HS-27A (cell line): ENCODE measurements at regions not wholly inside any gene's neighbourhood (a gene's known extent, or its start where the extent isn't known, plus 50 kb on each side); places are given as distances from the start of the nearest gene placed in this dataset.
"Not testable (repeated sequence)": the region's sequence is repeated elsewhere in the genome, so short reads cannot be mapped to it uniquely, and the experiment has no call there.

Experiments
- DNase-seq: peaks from one replicate; pipeline ENCODE4 v3.0.0-alpha.2; 2012; ENCODE audit warnings: low read depth, missing footprints

DNA sequence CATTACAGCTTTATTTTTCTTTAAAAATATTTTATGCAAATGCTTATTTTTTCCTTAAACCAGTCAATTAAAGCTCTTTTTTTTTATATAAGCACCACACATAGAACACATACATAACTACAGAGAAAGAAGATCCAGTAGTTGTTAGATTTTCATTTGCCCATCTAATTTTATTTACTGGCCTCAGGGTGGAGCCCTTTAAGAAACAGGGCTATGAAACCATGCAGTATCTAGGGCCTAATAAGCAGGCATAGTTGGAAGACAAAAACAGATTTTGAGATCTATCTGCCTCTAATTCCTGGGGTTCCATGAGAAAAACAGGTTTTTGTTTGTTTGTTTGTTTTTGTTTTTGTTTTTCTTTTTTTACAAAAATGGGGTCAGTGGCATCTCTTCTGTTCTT is 120.6 kb downstream of the BCHE start:
- DNase-seq, result no peak

DNA sequence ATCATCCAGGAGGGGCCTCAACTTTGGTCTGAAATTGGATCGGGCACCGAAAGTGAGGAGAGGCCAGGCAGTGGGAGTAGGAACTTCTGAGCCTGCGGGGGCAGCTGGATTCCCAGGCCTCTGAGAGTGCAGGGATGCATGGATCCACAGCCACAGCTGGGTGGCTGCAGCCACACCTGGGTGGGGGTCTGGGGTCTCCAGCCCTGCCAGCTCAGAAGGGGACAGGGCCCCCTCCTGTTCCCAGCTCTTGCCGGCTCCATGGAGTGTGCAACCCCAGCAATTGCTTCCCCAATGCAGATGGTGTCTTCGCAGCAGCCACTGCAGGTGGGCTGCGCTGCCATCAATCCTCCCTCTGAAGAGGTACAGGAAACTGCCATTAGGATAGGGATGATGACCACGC is 123.7 kb downstream of the BCHE start:
- DNase-seq, result no peak

DNA sequence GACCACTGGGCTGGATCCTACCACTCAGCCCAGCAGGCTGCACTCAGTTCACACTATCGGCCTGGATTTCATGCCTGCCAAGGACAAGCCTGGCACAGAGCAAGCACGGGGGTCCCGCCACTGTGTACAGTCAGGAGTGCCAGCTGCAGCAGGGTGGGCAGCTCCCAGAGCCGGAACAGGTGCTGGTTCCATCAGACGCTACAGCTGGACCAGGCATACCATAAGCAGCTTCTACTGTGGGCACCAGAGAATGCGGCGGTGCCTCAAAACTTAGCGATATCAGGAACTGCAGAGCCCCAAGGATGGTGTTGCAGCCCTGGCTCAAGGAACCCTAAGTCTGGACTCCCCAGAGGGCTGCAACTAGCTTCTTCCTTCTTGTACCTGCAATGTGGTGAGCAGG is 124.8 kb downstream of the BCHE start:
- DNase-seq, result no peak

DNA sequence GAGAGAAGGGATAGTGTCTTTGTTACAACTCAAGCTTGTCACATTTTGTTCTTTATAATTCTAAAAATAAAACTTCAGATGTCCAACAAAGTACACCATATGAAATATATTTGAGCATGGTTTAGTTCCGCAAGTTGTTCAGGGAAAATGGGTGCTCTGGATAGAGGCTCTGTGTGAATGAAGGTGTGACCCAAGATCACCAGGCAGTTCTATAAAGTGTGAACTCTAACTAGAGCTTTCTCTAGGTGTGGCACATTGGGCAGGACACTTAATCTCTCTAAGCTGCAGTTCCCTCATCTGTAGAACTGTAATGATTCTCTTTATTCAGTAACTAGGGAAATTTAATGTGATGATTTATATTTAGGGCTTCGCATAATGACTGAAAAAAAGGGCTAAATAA is 139.3 kb downstream of the BCHE start:
- no peak for DNase-seq

DNA sequence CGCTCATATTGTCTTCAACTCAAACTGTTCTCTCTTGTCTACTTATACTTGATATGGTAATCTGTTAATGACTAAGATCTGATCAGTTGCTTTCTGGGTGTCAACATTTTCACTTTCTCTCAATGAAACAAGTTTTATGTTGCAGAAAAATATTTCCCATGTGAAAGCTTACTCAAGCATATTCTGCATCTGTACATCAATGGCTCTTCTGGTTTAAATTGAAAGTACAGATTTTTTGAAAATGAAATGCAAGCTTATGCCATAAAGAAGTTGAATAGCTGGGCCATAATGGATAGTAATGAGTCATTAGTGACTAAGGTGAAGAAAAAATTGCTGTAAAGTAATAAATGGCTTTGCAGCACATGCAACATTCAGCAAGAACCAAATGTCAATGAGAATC is 140.7 kb downstream of the BCHE start:
- no peak for DNase-seq

DNA sequence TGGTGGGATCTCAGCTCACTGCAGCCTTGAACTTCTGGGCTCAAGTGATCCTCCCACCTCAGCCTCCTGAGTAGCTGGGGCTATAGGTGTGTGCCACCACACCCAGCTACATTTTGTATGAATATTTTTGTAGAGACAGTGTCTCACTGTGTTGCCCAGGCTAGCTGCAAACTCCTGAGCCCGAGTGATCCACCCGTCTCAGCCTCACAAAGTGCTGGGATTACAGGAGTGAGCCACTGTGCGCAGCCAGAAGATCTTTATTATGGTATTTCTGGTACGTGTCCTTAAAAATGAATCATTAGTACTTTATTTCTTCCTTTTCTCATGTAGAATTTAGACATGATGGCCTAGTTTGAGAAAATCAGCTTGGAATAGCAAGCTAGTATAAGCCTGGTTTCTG is 153.3 kb downstream of the BCHE start:
- DNase-seq, result no peak

DNA sequence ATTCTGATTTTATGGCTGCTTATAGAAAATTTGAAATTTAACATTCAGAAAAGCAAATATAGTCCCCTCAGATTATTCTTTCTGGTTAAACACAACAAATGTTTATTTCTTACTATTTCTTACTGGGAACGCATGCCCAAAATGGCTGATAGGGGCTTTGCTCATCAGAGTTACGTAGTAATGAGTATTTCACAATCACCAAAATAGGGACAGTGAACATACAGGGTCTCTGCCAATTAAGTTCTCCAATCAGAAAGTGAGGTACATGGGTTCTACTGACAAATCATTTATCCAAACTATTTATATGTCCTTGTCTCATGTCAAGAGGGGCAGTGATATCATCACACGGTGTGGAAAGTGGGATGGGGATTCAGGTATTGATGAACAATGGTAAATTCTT is 154.5 kb downstream of the BCHE start:
- no peak for DNase-seq

DNA sequence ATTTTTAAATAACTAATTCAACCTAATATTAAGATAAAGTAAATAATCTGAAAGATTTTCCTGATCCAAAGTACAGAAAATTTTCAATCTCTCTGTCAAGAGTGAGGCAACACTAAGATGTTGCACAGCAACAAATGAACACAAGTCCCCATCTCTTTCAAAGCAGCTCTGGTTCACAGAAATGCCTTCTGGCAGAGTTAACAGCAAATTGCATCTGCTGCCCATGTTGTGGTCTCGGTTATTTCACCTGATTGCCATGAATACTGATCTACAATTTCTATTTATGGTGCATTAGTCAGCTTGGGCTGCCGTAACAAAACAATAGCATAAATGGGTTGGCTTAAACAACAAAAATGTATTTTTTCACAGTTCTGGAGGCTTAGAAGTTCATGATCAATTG is 167.3 kb downstream of the BCHE start:
- DNase-seq, result no peak

DNA sequence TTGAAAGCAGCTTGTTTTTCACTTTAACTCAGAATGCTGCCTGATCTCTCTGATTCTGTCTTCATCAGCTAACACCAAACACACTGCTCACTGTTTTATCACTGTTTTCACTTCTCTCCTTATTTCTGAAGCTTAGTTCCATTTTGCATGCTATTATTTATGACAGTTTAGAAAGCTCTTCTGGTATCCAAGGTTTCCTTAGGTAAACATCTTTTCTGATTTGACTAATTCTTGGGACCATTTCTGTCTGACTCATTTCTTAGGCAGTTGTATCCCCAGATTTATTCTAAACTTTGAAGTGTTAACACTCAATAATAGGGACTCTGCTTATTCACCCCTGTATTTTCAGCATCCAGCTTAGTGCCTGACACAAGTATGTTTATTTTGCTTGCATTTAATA is 167.7 kb downstream of the BCHE start:
- no peak for DNase-seq

DNA sequence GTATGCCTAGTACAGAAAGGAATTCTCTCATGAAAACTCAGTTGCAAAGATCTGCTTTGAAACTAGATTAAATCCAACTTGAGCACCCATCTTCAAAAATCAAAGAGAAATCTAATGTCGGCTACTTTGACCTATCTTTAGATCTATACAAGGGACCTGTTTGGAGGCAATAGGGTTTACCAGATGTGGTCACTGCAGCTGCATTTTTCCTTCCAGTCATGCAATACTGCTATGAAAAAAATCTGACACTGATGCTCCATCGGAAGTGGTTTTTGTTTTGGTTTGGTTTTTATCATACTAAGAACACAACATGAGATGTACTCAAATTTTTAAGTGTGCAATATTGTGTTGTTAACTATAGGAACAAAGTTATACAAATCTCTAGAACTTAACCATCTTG is 169.5 kb downstream of the BCHE start:
- no peak for DNase-seq

DNA sequence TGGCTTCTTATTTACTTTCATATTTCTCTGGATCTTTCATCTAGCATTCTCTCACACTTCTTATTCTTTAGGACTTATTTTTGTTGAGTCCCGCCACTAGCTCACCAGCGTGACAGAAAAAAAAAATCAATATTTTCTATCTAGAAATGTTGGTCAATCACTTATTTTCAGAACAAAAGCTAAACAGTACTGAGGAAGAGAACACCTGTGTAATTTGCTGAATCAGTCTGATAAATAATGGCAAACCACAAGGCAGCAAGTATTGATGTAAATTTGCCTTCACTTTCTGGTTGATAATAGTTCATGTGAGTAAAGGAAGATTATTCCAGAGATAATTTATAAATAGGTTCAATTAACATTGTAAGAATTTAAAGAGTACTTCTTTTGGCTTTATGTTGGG is 179.2 kb downstream of the BCHE start:
- no peak for DNase-seq

DNA sequence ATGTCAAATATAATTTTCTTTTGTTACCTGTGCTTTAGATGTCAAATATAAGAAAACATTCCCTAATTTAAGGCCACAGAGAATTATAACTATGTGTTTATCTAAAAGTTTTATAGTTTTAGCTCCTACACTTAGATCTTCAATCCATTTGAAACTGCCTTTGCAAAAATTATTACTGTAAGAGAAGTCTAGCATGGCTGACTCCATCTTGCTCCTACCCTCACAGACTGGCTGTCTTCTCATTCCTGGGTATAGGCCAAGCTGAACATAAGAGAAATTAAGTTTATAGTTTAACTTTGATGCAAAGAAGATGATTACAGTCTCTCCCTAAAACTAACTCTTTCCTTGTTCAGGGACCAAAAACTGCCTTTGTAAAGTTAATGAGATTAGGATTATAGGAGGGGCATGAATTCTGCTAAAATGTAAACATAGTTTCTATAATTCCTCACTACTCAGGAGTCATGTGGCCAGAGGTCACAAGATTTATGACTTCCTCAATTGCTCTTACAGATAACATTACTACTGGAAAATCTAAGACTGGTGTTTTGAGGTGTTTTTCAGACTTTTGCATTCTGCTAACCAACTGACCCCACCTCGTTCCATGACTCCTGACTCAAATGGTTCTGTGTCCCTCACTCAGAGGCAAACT is 184.0 kb downstream of the BCHE start:
- DNase-seq, result no peak

DNA sequence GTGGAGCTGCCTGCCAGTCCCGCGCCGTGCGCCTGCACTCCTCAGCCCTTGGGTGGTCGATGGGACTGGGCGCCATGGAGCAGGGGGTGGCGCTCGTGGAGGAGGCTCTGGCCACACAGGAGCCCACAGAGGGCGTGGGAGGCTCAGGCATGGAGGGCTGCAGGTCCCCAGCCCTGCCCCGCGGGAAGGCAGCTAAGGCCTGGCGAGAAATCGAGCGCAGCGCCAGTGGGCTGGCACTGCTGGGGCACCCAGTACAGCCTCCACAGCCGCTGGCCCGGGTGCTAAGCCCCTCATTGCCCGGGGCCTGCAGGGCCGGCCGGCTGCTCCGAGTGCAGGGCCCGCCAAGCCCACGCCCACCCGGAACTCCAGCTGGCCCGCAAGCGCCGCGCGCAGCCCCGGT is 187.9 kb downstream of the BCHE start:
- DNase-seq, result not testable (repeated sequence)

DNA sequence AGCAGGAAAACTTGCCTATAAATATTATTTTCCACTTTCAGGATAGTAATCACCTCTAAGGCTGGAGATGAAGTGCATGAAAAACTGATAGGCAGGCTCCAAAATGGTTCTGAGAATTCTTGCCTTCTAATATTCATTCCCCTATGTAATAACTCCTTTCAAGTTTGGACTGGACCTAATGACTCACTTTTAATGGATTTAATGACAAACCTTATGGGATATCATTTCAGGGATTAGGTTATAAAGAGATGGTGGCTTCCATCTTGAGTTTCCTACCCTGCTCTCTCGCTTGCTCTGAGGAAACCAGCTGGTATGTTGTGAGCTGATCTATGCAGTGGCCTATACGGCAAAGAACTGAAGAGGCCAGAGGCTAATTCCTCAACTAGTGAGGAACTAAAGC is 192.0 kb downstream of the BCHE start:
- DNase-seq, result no peak

DNA sequence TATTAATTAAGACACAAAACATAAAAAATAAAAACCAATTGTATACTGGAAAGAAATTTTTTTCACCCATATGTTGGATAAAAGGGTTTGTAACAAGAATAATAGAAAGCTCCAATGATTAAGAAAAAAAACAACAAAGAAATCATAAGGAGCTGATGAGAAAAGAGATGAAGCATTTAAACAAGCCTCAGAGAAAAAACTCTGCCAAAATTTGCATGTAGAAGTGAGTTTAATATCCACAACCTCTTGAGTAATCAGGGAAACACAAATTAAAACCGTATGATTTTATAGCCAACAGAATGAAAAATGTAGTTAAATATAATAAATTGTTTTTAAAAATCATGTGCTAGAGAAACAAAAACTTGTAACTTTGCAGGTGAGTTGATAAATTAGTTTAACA is 192.9 kb downstream of the BCHE start:
- DNase-seq, result no peak

DNA sequence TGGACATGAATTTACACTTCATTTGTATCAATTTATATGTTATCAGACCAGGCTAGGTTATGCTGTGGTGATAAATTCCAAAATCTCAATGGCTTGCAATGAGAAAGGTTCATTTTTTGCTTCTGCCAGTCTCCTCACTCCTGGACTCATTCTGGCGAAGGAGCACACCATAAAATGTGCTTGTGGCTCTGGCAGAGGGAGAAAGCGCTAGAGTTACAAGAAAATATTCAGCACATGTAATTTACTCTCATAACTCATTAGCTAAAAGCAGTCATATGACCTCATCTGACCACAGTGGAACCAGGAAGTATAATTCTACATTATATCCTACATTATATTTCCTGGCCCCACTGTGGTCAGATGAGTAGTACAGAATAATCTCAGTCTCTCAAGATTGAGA is 193.8 kb downstream of the BCHE start:
- DNase-seq, result no peak

DNA sequence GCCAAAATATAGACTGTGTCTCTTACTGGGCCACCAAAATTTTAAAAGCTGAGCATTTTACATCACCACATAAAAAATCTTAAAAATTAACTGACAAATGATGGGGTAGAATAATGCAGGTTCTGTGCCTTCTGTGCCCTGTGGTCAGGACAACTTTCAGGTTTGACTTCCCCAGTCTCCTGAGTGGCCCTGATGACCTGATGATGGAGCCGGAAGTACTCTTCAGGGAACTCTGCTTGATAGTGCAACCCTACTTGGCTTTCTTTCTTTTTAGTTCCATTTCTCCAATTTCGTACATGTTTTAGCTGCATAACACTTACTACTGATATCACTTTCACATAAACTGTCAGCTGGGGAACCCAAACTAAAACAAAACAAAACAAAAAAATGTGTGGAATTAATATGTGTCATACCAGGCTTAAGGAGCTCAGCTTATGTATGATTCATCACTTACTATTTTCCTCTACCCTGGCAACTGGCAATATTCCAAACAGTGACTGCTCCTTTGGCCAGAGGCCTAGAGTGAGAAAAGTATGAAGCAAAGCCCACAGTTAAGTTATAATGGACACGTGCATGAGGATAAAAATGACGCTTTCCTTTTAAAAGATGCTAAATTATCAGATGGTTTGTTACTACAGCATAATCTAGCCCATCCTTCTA is 194.3 kb downstream of the BCHE start:
- DNase-seq, result peak; percentile 96

DNA sequence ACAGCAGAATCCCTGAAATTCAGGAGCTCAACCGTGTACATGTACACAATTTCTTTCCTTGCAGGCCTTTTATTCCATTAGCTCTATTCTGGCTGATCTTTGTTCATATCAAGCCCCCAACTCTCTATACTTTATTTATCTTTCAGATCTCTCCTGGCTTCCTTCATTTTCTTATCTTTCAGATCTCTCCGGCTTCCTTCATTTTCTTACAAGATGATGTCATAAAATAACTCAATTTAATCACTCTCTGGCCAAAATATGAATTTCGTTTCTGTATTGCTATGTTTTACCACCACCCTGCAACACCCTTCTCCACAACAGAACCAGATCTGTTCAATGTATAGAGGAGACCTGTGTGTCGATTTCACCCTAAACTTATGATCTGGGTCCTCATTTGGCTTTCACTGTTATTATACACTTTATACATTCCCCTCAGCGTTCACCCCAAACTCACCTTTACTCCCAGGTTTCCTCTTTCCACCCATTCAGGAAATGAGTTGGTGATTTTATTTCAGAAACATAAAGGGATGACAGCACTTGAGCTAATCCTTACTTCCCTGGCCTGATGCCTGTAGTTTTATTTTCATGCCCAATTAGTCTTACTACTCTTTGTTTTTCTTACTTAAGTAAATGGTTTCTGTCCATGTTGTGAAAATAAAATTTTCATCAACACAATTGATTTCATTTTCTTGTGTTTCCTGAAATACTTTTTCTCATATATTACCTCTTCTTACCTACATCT is 195.5 kb downstream of the BCHE start:
- DNase-seq, result no peak

DNA sequence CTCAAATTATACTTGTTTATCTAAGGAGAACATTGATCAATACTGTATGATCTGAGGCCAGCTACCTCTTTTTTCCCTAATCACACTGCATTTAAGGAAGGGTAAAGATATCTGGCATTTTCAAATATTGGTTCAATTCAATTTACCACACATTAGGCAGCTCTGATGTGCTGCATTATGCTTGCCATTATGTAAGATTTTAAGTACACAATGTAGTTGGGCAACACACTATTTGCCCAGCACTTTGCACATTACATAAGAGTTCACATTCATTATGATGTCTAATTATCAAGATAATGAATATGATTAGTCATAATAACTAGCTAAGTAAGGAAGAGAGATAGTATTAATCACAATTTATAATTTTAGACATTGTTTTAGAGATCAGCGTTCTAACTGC is 196.3 kb downstream of the BCHE start:
- no peak for DNase-seq

DNA sequence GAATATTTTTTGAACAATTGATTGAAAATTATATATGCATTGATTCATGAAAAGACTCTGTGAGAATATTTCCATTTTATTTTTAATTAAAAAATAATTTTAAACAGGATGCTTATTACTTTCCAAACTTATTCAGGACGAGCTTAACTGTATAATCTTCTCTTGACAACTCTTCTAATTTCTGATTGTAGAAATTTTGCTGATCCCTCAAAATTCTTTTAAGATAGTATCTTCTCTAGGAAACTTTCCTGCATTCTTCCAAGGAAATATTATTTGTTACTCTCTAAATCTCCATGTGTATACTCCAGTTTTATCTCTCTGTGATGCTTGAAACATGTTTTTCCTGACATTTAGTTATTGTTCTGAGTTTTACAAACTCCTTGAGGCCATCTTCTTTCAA is 197.2 kb downstream of the BCHE start:
- DNase-seq, result no peak

DNA sequence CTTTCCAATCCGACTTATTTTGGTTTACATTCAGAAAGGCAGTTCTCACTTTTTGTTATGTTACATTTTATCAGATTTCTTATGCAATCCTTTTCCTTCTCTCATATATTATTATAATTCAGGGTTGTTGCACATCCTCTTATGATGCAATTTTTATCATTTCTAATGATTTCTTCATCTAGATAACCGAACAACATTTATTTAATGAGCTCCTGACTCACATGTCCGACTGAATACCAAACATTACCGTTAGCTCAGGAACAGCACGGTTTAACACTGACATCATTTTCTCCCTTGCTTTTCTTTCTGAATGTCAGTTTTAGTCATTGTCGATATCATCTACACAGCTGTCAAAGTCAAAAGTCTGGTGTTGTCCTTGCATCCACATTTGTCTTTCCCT is 199.2 kb downstream of the BCHE start:
- no peak for DNase-seq

DNA sequence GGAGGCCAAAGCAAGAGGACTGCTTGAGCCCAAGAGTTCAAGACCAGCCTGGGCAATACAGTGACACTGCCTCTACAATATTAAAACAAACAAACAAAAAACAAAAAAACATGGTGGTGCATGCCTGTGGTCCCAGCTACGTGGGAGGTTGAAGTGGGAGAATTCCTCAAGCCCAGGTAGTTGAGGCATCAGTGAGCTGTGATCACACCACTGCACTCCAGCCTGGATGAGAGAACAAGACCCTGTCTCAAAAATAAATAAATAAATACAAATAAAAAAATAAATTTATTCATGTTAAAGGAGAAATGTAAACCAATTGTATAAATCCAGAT is 200.6 kb downstream of the BCHE start:
- no peak for DNase-seq

DNA sequence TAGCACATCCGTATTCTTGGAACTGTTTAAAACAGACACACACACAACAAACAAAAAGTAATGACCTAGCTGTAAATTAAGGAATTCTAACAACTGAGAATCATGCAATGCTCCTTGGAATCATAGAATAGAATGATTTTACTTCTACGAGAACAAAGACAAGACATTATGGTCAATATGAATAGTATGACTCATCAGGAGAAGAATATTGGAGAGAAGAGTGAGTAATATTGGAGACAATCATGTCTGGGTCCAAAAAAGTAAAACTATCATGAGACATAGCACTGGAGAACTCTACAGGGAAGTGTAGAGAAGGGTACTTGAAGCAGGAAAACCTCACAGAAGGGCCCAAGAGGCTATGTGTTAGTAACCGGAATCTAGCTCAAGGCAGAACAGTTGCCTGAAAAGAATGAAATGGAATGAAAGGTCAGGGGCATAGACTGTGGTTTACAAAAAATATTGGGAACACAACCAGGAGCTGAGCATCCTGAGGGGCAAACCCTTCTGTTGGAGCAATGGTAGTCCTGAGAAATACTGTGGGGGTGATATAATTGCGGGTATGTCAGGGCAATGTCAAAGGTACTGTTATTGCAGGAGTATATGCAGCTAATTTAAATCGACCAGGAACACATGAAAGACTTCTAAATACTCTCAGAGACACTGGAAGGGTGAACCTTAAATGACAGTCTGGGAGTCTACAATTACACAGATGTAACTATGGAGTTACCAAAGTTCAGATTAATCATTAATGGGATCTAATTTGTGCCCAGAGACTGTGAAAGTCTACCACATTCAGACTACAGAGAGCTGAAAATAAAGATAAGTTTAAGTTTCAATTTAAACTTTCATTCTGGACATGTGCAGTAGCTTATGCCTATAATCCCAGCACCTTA is 201.2 kb downstream of the BCHE start:
- DNase-seq, result no peak
